B cell (primary cell): ENCODE measurements at regions not wholly inside any gene's neighbourhood (a gene's known extent, or its start where the extent isn't known, plus 50 kb on each side); places are given as distances from the start of the nearest gene placed in this dataset.
A peak's percentile ranks its signal among the peaks of the same experiment; 100 is the strongest.

Experiments
- ATAC-seq: fragments of 200-7000 bp; cut with Tn5 transposase; one replicate; pipeline ENCODE4 v1.10.0; 2021; ENCODE audit warnings: low read depth, mild to moderate bottlenecking, moderate number of reproducible peaks, moderate library complexity
- CTCF ChIA-PET: fragments of 350-600 bp; sonication (Branson Sonifier 250); formaldehyde crosslinking; loops from one replicate; lab custom pipeline; 2021; ENCODE audit warnings: antibody characterized with exemption, inconsistent platforms; lab: Charles Lee
- POLR2A ChIA-PET: fragments of 350-600 bp; sonication (Branson Sonifier 250); formaldehyde crosslinking; loops from one replicate; lab custom pipeline; 2021; ENCODE audit warnings: antibody characterized with exemption; lab: Charles Lee
- DNase-seq: peaks from one replicate; pipeline ENCODE4 v3.0.0; 2013
- H2AFZ ChIP-seq: 2 replicates; pipeline ENCODE4 v1.6.1; 2012; ENCODE audit warnings: mild to moderate bottlenecking, low read depth, low read length; ENCODE audit not compliant: insufficient read depth, poor library complexity, severe bottlenecking
- H3K27ac ChIP-seq, 2 donors: 1 replicate in 1 of 2; 2 replicates in 1 of 2; pipeline ENCODE4 v1.5.1; 2012 to 2013; ENCODE audit warnings: low read length in 2 of 2, mild to moderate bottlenecking in 2 of 2, moderate library complexity in 1 of 2
- H3K27me3 ChIP-seq, 4 experiments: fragments of 200-600 bp in 1 of 4; sonication (generic) in 1 of 4; replicated peaks in 1 of 4; 1 replicate in 2 of 4; 2 replicates in 2 of 4; pipeline versions ENCODE4 v1.6.1 to v1.7.0; 2013 to 2016; ENCODE audit warnings: low read length in 3 of 4, mild to moderate bottlenecking in 2 of 4, mixed read lengths in 1 of 4, moderate library complexity in 1 of 4; ENCODE audit not compliant: insufficient read depth in 4 of 4, control insufficient read depth in 3 of 4; ENCODE audit errors: control extremely low read depth in 1 of 4
- H3K36me3 ChIP-seq, 2 experiments: replicated peaks in 1 of 2; 1 replicate in 1 of 2; 2 replicates in 1 of 2; pipeline versions ENCODE4 v1.6.1 to v1.7.1; 2013; ENCODE audit warnings: low read length in 1 of 2; ENCODE audit not compliant: insufficient read depth in 2 of 2, control insufficient read depth in 1 of 2; ENCODE audit errors: control extremely low read depth in 1 of 2, extremely low read depth in 1 of 2
- H3K4me1 ChIP-seq, 2 donors: fragments of 200-600 bp in 1 of 2; sonication (generic) in 1 of 2; 1 replicate in 1 of 2; 2 replicates in 1 of 2; pipeline versions ENCODE4 v1.5.1 to v1.6.1; 2013 to 2017; ENCODE audit warnings: low read length in 2 of 2; ENCODE audit not compliant: control insufficient read depth in 2 of 2, insufficient read depth in 2 of 2
- H3K4me2 ChIP-seq: replicated peaks from 2 replicates; pipeline ENCODE3; 2012; ENCODE audit warnings: mild to moderate bottlenecking, low read depth, low read length; ENCODE audit not compliant: poor library complexity, severe bottlenecking
- H3K4me3 ChIP-seq, 5 experiments: fragments of 200-600 bp in 1 of 5; sonication (generic) in 1 of 5; 1 replicate in 3 of 5; 2 replicates in 2 of 5; pipeline versions ENCODE4 v1.5.1 to v1.7.0; 2011 to 2016; ENCODE audit warnings: low read length in 4 of 5, mild to moderate bottlenecking in 4 of 5, low read depth in 2 of 5, control low read depth in 1 of 5, moderate library complexity in 1 of 5; ENCODE audit not compliant: insufficient read depth in 1 of 5; ENCODE audit errors: control extremely low read depth in 1 of 5, extremely low read depth in 1 of 5
- H3K79me2 ChIP-seq: fragments of 200-600 bp; sonication (generic); one replicate; pipeline ENCODE4 v1.6.0; 2016; ENCODE audit warnings: low read length; ENCODE audit not compliant: control insufficient read depth, insufficient read depth
- H3K9ac ChIP-seq: fragments of 200-600 bp; sonication (generic); 2 replicates; pipeline ENCODE4 v1.6.1; 2017; ENCODE audit warnings: mild to moderate bottlenecking, low read length, moderate library complexity
- H3K9me3 ChIP-seq, 3 donors: one replicate each; pipeline versions ENCODE4 v1.6.1 to v1.7.1; 2013; ENCODE audit warnings: low read length in 2 of 3; ENCODE audit not compliant: control insufficient read depth in 2 of 3, insufficient read depth in 1 of 3; ENCODE audit errors: control extremely low read depth in 1 of 3
- H4K20me1 ChIP-seq: 2 replicates; pipeline ENCODE4 v1.6.0; 2012; ENCODE audit warnings: mild to moderate bottlenecking, low read length; ENCODE audit not compliant: insufficient read depth, control insufficient read depth, poor library complexity, severe bottlenecking
- H3K27ac Mint-ChIP-seq: one replicate; pipeline ENCODE4 v1.8.0; 2021; ENCODE audit warnings: mixed read lengths
- H3K27me3 Mint-ChIP-seq: one replicate; pipeline ENCODE4 v1.8.0; 2021; ENCODE audit warnings: mixed read lengths
- H3K4me1 Mint-ChIP-seq: one replicate; pipeline ENCODE4 v1.8.0; 2021; ENCODE audit warnings: mixed read lengths
- H3K4me3 Mint-ChIP-seq: one replicate; pipeline ENCODE4 v1.8.0; 2021; ENCODE audit warnings: mixed read lengths
- H3K9me3 Mint-ChIP-seq: one replicate; pipeline ENCODE4 v1.8.0; 2022; ENCODE audit warnings: mixed read lengths; ENCODE audit not compliant: insufficient read depth
- CTCF ChIP-seq: fragments of 200-600 bp; IDR thresholded peaks from one replicate; pipeline ENCODE4 v1.8.0; 2022; ENCODE audit warnings: antibody characterized with exemption, mild to moderate bottlenecking
- EZH2 ChIP-seq: IDR thresholded peaks from 2 replicates; pipeline ENCODE4 v1.6.1; 2012; ENCODE audit warnings: borderline replicate concordance, low read depth, mild to moderate bottlenecking, moderate library complexity, low read length; ENCODE audit not compliant: insufficient read depth, poor library complexity, severe bottlenecking
- WGBS: methylation state at CpG from one replicate; pipeline ENCODE4 v1.1.5; 2013; ENCODE audit warnings: missing lambda C conversion rate; ENCODE audit not compliant: insufficient coverage; 5-methylcytosine and 5-hydroxymethylcytosine counted together
- intact Hi-C: fragments of 100-400 bp; cut with micrococcal nuclease; formaldehyde crosslinking; loops from one replicate; pipeline ENCODE4 v1.10.0; 2022

- no peak for TF ChIP-seq CTCF
- no peak for TF ChIP-seq EZH2
- DNase-seq (no peak), ATAC-seq (no peak)
- H3K4me1 Mint-ChIP-seq: no peaks in the 10 kb centered on the region
- H3K27ac ChIP-seq: no peak overlapping the region
- H3K9ac ChIP-seq: no peak overlapping the region
- no peaks in the 10 kb centered on the region for H3K36me3 ChIP-seq
- no peaks in the 10 kb centered on the region for H3K27me3 ChIP-seq
- no peaks in the 10 kb centered on the region for H3K9me3 ChIP-seq
- ChIA-PET CTCF (no interaction called here), POLR2A (no interaction called here)
- no peak overlapping the region for H3K4me3 ChIP-seq
- no peak overlapping the region for H3K4me2 ChIP-seq
- H2AFZ ChIP-seq: no peak overlapping the region
- no peak overlapping the region for H3K4me3 Mint-ChIP-seq
- H4K20me1 ChIP-seq: no peaks in the 10 kb centered on the region
- intact Hi-C loops: no loop called here
- no peak overlapping the region for H3K27ac Mint-ChIP-seq
- no peaks in the 10 kb centered on the region for H3K9me3 Mint-ChIP-seq
- no peaks in the 10 kb centered on the region for H3K4me1 ChIP-seq
- H3K27me3 Mint-ChIP-seq: no peaks in the 10 kb centered on the region
- H3K79me2 ChIP-seq: no peaks in the 10 kb centered on the region
Measured at GRCh38 chr6:141088171-141088570, 1044.6 kb upstream of the GJE1 start.

GRCh38 chr6:141077355-141078333 lies 1055.1 kb upstream of the GJE1 start:
- Mint-ChIP-seq H3K4me1 (no peaks in the 10 kb centered on the region), H3K4me3 (no peak overlapping the region), H3K27me3 (no peaks in the 10 kb centered on the region), H3K9me3 (peaks cover 4% of the 10 kb centered on the region), H3K27ac (no peak overlapping the region)
- H3K9me3 ChIP-seq: peaks cover 0 to 3% (median 0%) of the 10 kb centered on the region in 3 donors
- no peaks in the 10 kb centered on the region for H3K27me3 ChIP-seq
- H3K27ac ChIP-seq: no peak overlapping the region
- ChIA-PET POLR2A (no interaction called here), CTCF (no interaction called here)
- ATAC-seq (no peak), DNase-seq (peak; percentile 2)
- no peaks in the 10 kb centered on the region for H3K79me2 ChIP-seq
- H2AFZ ChIP-seq: no peak overlapping the region
- H3K4me1 ChIP-seq: no peaks in the 10 kb centered on the region
- intact Hi-C loops: no loop called here
- H3K4me3 ChIP-seq: no peak overlapping the region
- TF ChIP-seq CTCF (no peak), EZH2 (no peak)
- H3K36me3 ChIP-seq: no peaks in the 10 kb centered on the region
- H4K20me1 ChIP-seq: no peaks in the 10 kb centered on the region
- H3K9ac ChIP-seq: no peak overlapping the region
- 95% methylated on average over 7 of the region's 8 CpGs for WGBS
- no peak overlapping the region for H3K4me2 ChIP-seq
